ENCODE measurements at regions not wholly inside any gene's neighbourhood (a gene's known extent, or its start where the extent isn't known, plus 50 kb on each side); places are given as distances from the start of the nearest gene placed in this dataset.

DNA sequence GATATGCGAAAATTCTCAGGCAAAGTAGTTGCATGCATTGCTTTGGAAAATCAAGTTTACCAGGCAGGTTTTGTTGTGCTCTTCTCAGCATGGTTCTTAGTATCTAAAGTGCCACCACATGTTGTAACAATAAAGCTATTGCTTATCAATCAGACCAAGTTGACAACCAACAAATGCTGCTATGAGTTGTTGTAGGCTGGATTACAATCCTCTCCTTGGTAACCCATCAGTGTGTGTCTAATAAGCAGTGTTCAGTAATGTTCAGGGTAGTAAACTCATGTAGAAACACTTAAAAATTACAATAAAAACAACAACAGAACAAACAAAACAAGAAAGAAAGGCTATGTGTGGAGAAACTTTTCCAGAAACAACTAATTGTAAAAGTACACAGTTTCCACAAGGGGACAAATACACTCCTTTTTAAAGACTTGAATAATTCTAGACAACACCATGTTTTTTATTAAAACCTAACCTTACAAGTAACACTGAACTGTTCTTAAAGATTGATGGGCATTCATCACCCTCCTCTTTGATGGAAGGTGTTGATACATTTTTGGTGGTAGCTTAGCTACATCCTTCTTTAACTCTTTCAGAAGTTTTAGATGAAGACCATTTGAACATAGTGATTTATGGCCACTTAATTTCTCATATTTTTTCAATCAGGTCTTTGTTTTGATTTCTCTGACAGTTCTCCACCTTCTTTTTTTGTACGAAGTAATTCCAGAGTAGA, 370.9 kb upstream of the SEMA3A start:
- H3K4me3 ChIP-seq = no peak overlapping the region
- ATAC-seq (no peak), DNase-seq (no peak)
- no peaks in the 10 kb centered on the region for H3K36me3 ChIP-seq (ENCODE audit: low read depth)
- TF ChIP-seq, protein P1, sequence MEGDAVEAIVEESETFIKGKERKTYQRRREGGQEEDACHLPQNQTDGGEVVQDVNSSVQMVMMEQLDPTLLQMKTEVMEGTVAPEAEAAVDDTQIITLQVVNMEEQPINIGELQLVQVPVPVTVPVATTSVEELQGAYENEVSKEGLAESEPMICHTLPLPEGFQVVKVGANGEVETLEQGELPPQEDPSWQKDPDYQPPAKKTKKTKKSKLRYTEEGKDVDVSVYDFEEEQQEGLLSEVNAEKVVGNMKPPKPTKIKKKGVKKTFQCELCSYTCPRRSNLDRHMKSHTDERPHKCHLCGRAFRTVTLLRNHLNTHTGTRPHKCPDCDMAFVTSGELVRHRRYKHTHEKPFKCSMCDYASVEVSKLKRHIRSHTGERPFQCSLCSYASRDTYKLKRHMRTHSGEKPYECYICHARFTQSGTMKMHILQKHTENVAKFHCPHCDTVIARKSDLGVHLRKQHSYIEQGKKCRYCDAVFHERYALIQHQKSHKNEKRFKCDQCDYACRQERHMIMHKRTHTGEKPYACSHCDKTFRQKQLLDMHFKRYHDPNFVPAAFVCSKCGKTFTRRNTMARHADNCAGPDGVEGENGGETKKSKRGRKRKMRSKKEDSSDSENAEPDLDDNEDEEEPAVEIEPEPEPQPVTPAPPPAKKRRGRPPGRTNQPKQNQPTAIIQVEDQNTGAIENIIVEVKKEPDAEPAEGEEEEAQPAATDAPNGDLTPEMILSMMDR (IDR thresholded peaks at IDR 0.05) = no peak
- H3K4me1 ChIP-seq (ENCODE audit: low read depth) = no peaks in the 10 kb centered on the region
- H3K9me3 ChIP-seq = no peaks in the 10 kb centered on the region
- intact Hi-C loops (cut with DNase I, micrococcal nuclease) = no loop called here

DNA sequence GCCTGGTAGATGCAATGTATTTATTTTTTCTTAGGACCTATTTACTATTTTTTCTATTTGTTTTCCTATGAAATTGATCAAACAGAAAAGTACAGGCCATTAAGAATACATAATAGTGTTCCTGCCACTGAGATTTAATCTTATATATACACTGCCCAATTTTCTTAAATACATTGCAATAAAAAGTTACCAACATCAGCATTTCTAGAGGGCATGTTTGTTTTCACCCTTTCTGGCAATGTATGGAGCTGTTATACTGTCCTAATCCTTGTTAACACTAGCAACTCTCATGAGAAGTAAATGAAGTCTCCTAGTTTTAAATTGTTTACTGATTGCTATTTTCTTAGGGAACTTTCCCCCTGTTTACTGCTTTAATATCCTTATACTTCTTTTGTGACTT, 359.1 kb upstream of the SEMA3A start:
- H3K9me3 ChIP-seq = peaks cover 6% of the 10 kb centered on the region
- DNase-seq (no peak), ATAC-seq (no peak)
- TF ChIP-seq, protein P1 (IDR thresholded peaks at IDR 0.05) = no peak
- intact Hi-C loops (cut with DNase I, micrococcal nuclease) = no loop called here
- H3K4me1 ChIP-seq (ENCODE audit: low read depth) = no peaks in the 10 kb centered on the region
- H3K4me3 ChIP-seq = no peak overlapping the region
- no peaks in the 10 kb centered on the region for H3K36me3 ChIP-seq (ENCODE audit: low read depth)

DNA sequence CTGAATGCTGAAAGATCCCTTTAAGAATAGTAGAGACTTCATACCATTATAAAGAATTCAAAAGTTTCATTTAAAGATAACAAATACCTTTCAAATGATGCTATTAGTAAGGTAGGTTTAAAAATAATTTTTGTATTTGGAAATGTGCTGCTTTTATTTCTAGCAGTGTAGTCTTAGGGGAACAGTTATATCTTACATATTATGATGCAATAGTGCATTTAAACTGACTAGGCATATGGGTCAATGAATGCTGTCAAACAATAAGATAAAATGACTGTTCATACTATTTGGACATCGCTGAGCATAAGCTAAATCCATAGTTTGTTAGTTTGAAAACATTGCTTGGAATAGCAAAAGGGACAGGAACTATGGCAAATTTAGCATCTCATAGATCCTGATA, 354.8 kb upstream of the SEMA3A start:
- H3K4me3 ChIP-seq = no peak overlapping the region
- TF ChIP-seq, protein P1 (IDR thresholded peaks at IDR 0.05) = no peak
- no peaks in the 10 kb centered on the region for H3K9me3 ChIP-seq
- ATAC-seq (no peak), DNase-seq (no peak)
- no peaks in the 10 kb centered on the region for H3K4me1 ChIP-seq (ENCODE audit: low read depth)
- H3K36me3 ChIP-seq (ENCODE audit: low read depth) = no peaks in the 10 kb centered on the region
- intact Hi-C loops (cut with DNase I, micrococcal nuclease) = no loop called here

DNA sequence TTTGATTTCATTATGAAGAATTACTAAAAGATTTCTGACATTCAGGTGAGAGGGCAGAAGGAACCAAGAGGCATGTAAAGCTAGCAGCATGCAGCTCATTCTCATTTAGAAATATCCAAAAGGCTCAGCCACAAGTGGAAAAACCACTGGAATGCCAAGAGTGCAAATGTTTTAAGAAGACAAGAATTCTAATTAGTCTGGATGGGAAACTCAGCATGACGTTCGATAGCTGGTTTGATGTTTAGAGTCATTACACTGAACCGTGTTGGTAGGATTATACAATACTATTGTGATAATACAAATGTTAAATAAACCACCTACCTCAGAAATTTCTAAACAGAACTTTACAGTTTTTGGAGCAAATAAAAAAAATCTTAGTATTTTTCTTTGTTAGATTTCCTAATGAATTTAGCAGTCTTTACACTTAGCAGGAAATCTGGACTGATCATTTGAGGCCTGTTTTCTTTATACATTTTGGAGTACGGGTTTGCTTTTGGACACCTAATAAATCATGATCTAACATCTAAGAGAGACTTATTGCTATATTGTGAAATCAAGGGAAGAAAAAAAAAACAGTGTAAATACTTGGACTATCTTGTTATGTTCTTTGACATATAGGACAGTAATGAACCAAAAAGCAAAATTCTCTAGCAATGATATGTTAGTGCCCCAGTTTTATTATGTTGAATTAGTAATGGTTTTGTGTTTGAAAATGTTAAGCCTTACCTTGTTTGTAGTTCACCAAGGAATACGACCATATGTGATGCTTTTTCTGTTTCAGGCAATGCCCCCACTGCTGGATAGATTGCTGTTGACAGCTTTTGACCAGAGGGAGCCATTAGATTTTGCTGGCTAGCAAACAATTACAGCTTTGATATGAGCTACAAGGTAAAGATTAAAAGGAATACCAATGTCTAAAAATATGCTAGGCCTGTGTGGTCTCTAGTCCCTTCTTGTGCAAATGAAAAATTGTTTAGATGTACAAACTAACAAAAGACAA, 354.1 kb upstream of the SEMA3A start:
- TF ChIP-seq, protein P1 (IDR thresholded peaks at IDR 0.05) = no peak
- H3K4me3 ChIP-seq = no peak overlapping the region
- no peaks in the 10 kb centered on the region for H3K36me3 ChIP-seq (ENCODE audit: low read depth)
- ATAC-seq (no peak), DNase-seq (no peak)
- intact Hi-C loops (cut with DNase I, micrococcal nuclease) = no loop called here
- H3K4me1 ChIP-seq (ENCODE audit: low read depth) = no peaks in the 10 kb centered on the region
- H3K9me3 ChIP-seq = no peaks in the 10 kb centered on the region

DNA sequence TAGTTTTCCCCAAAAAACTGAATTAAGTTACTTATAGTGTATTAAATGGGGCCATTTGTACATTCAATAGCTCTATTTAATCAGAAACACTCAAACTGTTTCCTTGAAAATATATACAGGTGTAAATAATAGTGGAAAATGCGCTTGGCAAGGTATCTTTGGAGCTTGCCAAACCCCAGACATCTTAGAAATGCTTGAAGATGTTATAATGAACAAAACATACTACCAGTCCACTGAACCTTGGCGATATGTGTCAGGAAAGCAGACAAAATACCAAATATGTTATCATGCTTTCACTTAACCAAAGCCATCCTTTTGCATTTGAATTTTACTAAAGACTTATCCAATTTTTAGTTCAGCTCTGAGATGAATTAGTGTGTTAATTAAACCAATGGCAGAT, 352.7 kb upstream of the SEMA3A start:
- no peak for ATAC-seq
- no peaks in the 10 kb centered on the region for H3K9me3 ChIP-seq
- intact Hi-C loops (cut with DNase I, micrococcal nuclease) = no loop called here

More for the DNA sequence above, 352.7 kb upstream of the SEMA3A start:
- TF ChIP-seq, protein P1 (IDR thresholded peaks at IDR 0.05) = no peak
- H3K36me3 ChIP-seq (ENCODE audit: low read depth) = no peaks in the 10 kb centered on the region
- H3K4me1 ChIP-seq (ENCODE audit: low read depth) = no peaks in the 10 kb centered on the region
- no peak for DNase-seq
- H3K4me3 ChIP-seq = no peak overlapping the region

Data from mucosa of descending colon (tissue), 3 donors.